Erythroblast (primary cell): ENCODE measurements at regions not wholly inside any gene's neighbourhood (a gene's known extent, or its start where the extent isn't known, plus 50 kb on each side); places are given as distances from the start of the nearest gene placed in this dataset.

Experiments
- GATA1 ChIP-seq: IDR thresholded peaks from 2 replicates; pipeline ENCODE4 v1.6.1; 2011; ENCODE audit warnings: low read depth, mild to moderate bottlenecking, control low read depth, low read length, moderate library complexity
- POLR2A ChIP-seq: IDR thresholded peaks from 2 replicates; pipeline ENCODE4 v1.6.1; 2011; ENCODE audit warnings: mild to moderate bottlenecking, low read length

DNA sequence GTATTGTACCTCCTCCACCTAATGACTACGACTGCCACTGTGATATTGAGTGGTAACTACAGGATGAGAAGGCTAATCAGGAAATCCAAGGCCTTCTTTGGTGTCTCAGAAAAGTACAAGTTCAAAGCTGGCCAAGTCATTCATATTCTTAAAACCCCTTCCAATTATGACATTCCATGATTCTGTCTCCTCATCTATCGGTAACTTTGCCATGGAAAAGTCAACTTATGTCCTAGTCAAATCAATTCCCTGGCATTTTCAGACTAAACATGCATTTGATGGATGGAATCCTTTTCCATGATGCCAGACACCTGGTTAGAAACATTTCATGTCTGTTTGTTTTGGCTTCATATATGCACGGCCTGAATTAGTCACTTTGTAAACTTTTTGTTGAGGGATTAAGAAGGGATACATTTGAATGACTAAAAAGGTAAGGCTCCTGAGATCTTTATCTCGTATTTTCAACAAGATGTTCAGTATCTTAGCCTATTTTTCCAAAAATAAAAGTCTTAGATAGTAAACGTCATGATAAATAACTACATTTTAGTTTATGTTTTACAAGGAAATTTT lies 186.5 kb downstream of the NHLRC3 start:
- no peak for TF ChIP-seq POLR2A
- no peak for TF ChIP-seq GATA1
